22Rv1 (cell line): ENCODE measurements at regions not wholly inside any gene's neighbourhood (a gene's known extent, or its start where the extent isn't known, plus 50 kb on each side); places are given as distances from the start of the nearest gene placed in this dataset.

Experiments
- ZFX ChIP-seq: fragments of 450-650 bp; IDR thresholded peaks from 2 replicates; pipeline ENCODE4 v1.6.1; 2017; ENCODE audit warnings: antibody characterized with exemption, borderline replicate concordance
- TF ChIP-seq, protein P1 (sequence below): fragments of 450-650 bp; IDR thresholded peaks from 2 replicates; pipeline ENCODE4 v1.5.1; 2017; ENCODE audit warnings: mild to moderate bottlenecking

DNA sequence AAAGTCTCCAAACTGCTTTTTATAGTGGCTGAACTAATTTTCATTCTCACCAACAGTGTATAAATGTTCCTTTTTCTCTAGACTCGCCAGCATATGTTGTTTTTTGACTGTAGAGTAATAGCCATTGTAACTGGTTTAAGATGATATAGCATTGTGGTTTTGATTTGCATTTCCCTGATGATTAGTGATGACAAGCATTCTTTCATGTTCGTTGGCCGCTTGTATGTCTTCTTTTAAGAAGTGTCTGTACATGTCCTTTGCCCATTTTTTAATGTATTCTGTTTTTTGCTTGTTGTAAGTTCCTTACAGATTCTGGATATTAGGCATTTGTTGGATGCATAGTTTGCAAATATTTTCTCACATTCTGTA lies 404.9 kb downstream of the FLRT2 start:
- TF ChIP-seq, protein P1, sequence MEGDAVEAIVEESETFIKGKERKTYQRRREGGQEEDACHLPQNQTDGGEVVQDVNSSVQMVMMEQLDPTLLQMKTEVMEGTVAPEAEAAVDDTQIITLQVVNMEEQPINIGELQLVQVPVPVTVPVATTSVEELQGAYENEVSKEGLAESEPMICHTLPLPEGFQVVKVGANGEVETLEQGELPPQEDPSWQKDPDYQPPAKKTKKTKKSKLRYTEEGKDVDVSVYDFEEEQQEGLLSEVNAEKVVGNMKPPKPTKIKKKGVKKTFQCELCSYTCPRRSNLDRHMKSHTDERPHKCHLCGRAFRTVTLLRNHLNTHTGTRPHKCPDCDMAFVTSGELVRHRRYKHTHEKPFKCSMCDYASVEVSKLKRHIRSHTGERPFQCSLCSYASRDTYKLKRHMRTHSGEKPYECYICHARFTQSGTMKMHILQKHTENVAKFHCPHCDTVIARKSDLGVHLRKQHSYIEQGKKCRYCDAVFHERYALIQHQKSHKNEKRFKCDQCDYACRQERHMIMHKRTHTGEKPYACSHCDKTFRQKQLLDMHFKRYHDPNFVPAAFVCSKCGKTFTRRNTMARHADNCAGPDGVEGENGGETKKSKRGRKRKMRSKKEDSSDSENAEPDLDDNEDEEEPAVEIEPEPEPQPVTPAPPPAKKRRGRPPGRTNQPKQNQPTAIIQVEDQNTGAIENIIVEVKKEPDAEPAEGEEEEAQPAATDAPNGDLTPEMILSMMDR = no peak
- TF ChIP-seq ZFX = no peak
